HG03045 (cell line): ENCODE measurements at regions not wholly inside any gene's neighbourhood (a gene's known extent, or its start where the extent isn't known, plus 50 kb on each side); places are given as distances from the start of the nearest gene placed in this dataset.

Experiments
- ATAC-seq: cut with Tn5 transposase; IDR thresholded peaks from one replicate; pipeline ENCODE4 v1.9.1; 2021; ENCODE audit warnings: mild to moderate bottlenecking, moderate library complexity; ENCODE audit not compliant: unreplicated experiment

GRCh38 chr13:44271031-44271455 is 102.6 kb upstream of the SERP2 start:
- ATAC-seq = no peak

GRCh38 chr13:44271473-44271872 is 102.2 kb upstream of the SERP2 start:
- ATAC-seq = no peak

GRCh38 chr13:44271915-44272341 is 101.7 kb upstream of the SERP2 start:
- ATAC-seq = no peak

- no peak for ATAC-seq
These were observed 100.9 kb upstream of the SERP2 start for GRCh38 chr13:44272692-44273091.

- ATAC-seq = no peak
These were observed 100.4 kb upstream of the SERP2 start for GRCh38 chr13:44273216-44273615.

GRCh38 chr13:44273991-44274770 is 99.4 kb upstream of the SERP2 start:
- ATAC-seq = peak; percentile 88

- no peak for ATAC-seq
These were observed 98.8 kb upstream of the SERP2 start for GRCh38 chr13:44274771-44275205.

- ATAC-seq = no peak
These were observed 98.2 kb upstream of the SERP2 start for GRCh38 chr13:44275381-44275780.

- ATAC-seq = no peak
These were observed 97.6 kb upstream of the SERP2 start for GRCh38 chr13:44276061-44276460.

GRCh38 chr13:44277459-44277858 is 96.2 kb upstream of the SERP2 start:
- no peak for ATAC-seq

- ATAC-seq = no peak
These were observed 95.5 kb upstream of the SERP2 start for GRCh38 chr13:44278166-44278565.

- no peak for ATAC-seq
These were observed 93.2 kb upstream of the SERP2 start for GRCh38 chr13:44280456-44280855.

- ATAC-seq = no peak
These were observed 92.2 kb upstream of the SERP2 start for GRCh38 chr13:44281252-44282000.

GRCh38 chr13:44283600-44283999 is 90.0 kb upstream of the SERP2 start:
- no peak for ATAC-seq

GRCh38 chr13:44287958-44288357 is 85.7 kb upstream of the SERP2 start:
- no peak for ATAC-seq

GRCh38 chr13:44292545-44292944 is 81.1 kb upstream of the SERP2 start:
- no peak for ATAC-seq

GRCh38 chr13:44293374-44293773 is 80.2 kb upstream of the SERP2 start:
- ATAC-seq = no peak

- no peak for ATAC-seq
These were observed 79.5 kb upstream of the SERP2 start for GRCh38 chr13:44293908-44294735.

GRCh38 chr13:44294876-44295275 is 78.7 kb upstream of the SERP2 start:
- ATAC-seq = no peak

- no peak for ATAC-seq
These were observed 76.8 kb upstream of the SERP2 start for GRCh38 chr13:44296856-44297255.

GRCh38 chr13:44298314-44298713 is 75.3 kb upstream of the SERP2 start:
- no peak for ATAC-seq
